ENCODE measurements at regions not wholly inside any gene's neighbourhood (a gene's known extent, or its start where the extent isn't known, plus 50 kb on each side); places are given as distances from the start of the nearest gene placed in this dataset.

DNA sequence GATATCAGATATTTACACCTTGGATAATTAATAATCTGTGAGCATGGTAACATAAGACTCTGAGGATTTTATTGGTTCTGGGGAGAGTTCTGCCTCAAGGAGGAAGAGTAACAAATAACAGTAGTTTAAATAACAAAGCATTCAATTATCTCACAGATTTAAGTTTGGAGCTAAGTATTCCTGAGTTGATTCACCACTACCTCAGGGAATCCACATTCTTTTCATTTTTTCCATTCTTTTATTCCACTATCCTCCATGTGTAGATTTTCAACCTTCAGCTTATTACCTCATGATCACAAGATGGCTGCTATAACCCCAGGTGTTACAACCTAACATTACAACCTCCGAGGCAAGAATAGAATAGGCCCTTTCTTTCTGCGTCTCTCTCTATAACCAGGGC lies 252.2 kb upstream of the TOX3 start:
- no peak for TF ChIP-seq CBX2 (IDR thresholded peaks at IDR 0.05; ENCODE audit: borderline replicate concordance, low read depth)
- no peak for TF ChIP-seq TFCP2L1 (CRISPR knock-in tag; IDR thresholded peaks at IDR 0.05)
- TF ChIP-seq, protein P1, sequence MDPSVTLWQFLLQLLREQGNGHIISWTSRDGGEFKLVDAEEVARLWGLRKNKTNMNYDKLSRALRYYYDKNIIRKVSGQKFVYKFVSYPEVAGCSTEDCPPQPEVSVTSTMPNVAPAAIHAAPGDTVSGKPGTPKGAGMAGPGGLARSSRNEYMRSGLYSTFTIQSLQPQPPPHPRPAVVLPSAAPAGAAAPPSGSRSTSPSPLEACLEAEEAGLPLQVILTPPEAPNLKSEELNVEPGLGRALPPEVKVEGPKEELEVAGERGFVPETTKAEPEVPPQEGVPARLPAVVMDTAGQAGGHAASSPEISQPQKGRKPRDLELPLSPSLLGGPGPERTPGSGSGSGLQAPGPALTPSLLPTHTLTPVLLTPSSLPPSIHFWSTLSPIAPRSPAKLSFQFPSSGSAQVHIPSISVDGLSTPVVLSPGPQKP (IDR thresholded peaks at IDR 0.05; ENCODE audit: low read depth, low read length) = no peak
- no peak for TF ChIP-seq HDAC2 (IDR thresholded peaks at IDR 0.05)
- no peak for TF ChIP-seq JUN (IDR thresholded peaks at IDR 0.05)
- no peak for TF ChIP-seq FOSB (CRISPR knock-in tag; IDR thresholded peaks at IDR 0.05)
- TF ChIP-seq ZFP36 (IDR thresholded peaks at IDR 0.05; ENCODE audit: borderline replicate concordance, partially characterized antibody) = no peak
- TF ChIP-seq, protein P2, sequence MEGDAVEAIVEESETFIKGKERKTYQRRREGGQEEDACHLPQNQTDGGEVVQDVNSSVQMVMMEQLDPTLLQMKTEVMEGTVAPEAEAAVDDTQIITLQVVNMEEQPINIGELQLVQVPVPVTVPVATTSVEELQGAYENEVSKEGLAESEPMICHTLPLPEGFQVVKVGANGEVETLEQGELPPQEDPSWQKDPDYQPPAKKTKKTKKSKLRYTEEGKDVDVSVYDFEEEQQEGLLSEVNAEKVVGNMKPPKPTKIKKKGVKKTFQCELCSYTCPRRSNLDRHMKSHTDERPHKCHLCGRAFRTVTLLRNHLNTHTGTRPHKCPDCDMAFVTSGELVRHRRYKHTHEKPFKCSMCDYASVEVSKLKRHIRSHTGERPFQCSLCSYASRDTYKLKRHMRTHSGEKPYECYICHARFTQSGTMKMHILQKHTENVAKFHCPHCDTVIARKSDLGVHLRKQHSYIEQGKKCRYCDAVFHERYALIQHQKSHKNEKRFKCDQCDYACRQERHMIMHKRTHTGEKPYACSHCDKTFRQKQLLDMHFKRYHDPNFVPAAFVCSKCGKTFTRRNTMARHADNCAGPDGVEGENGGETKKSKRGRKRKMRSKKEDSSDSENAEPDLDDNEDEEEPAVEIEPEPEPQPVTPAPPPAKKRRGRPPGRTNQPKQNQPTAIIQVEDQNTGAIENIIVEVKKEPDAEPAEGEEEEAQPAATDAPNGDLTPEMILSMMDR (IDR thresholded peaks at IDR 0.05) = no peak
- TF ChIP-seq ZNF302 (CRISPR knock-in tag; IDR thresholded peaks at IDR 0.05) = no peak
- TF ChIP-seq FOSL2 (IDR thresholded peaks at IDR 0.05) = no peak
- TF ChIP-seq FOSL2 (CRISPR knock-in tag; IDR thresholded peaks at IDR 0.05) = no peak
- TF ChIP-seq HOXB13 (CRISPR knock-in tag; IDR thresholded peaks at IDR 0.05; ENCODE audit: low read depth) = no peak
- TF ChIP-seq, protein P3, sequence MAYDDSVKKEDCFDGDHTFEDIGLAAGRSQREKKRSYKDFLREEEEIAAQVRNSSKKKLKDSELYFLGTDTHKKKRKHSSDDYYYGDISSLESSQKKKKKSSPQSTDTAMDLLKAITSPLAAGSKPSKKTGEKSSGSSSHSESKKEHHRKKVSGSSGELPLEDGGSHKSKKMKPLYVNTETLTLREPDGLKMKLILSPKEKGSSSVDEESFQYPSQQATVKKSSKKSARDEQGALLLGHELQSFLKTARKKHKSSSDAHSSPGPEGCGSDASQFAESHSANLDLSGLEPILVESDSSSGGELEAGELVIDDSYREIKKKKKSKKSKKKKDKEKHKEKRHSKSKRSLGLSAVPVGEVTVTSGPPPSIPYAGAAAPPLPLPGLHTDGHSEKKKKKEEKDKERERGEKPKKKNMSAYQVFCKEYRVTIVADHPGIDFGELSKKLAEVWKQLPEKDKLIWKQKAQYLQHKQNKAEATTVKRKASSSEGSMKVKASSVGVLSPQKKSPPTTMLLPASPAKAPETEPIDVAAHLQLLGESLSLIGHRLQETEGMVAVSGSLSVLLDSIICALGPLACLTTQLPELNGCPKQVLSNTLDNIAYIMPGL (CRISPR knock-in tag; IDR thresholded peaks at IDR 0.05; ENCODE audit: borderline replicate concordance) = no peak
- TF ChIP-seq, protein P4, sequence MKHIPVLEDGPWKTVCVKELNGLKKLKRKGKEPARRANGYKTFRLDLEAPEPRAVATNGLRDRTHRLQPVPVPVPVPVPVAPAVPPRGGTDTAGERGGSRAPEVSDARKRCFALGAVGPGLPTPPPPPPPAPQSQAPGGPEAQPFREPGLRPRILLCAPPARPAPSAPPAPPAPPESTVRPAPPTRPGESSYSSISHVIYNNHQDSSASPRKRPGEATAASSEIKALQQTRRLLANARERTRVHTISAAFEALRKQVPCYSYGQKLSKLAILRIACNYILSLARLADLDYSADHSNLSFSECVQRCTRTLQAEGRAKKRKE (CRISPR knock-in tag; IDR thresholded peaks at IDR 0.05; ENCODE audit: low read depth) = no peak
- TF ChIP-seq RAD21 (conservative IDR thresholded peaks at IDR 0.05 in 1 of 2, IDR thresholded peaks at IDR 0.05 in 1 of 2) = no peak
- TF ChIP-seq CEBPB (IDR thresholded peaks at IDR 0.05) = no peak
- no peaks in the 10 kb centered on the region for H3K9me3 ChIP-seq
- no peak overlapping the region for H3K27ac ChIP-seq
- ChIA-PET POLR2A (no interaction called here), CTCF (no interaction called here)
- DNase-seq (ENCODE audit: low read depth in 1 of 2, low spot score in 1 of 2) (no peak), ATAC-seq (no peak), FAIRE-seq (no peak)
- no peaks in the 10 kb centered on the region for H3K4me1 ChIP-seq
- 6% methylated on average over 2 of the region's 2 CpGs for WGBS (ENCODE audit: missing lambda C conversion rate)
- H3K4me2 ChIP-seq = no peak overlapping the region
- no peak overlapping the region for H3K4me3 ChIP-seq

DNA sequence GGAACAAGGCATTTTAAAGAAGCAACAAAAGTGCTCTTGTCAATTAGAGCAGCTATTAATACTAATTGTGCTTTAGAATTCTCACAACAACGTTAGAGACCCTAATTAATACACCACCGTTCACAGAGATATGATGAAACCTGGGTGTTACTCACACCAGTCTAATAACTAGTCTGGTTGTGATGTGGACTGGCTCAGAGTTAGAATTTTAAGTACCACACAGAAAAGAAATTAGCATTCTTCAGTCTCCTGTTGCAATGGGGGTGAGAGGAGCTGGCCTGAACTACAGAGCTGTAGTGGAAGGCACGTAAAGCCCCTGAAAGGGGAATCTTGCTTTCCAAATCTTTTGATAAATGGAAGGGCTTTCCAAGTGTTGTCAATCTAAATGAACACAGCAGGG lies 240.8 kb upstream of the TOX3 start:
- POLR2A ChIA-PET = no interaction called here
- no peak overlapping the region for H3K27ac ChIP-seq
- H3K4me2 ChIP-seq = no peak overlapping the region
- H3K4me3 ChIP-seq = no peak overlapping the region
- CTCF ChIA-PET = no interaction called here
- H3K4me1 ChIP-seq = no peaks in the 10 kb centered on the region
- 19% methylated on average over 3 of the region's 3 CpGs for WGBS (ENCODE audit: missing lambda C conversion rate)
- ATAC-seq (no peak), DNase-seq (ENCODE audit: low read depth in 1 of 2, low spot score in 1 of 2) (no peak), FAIRE-seq (no peak)
- H3K9me3 ChIP-seq = no peaks in the 10 kb centered on the region
- TF ChIP-seq ZFP36 (IDR thresholded peaks at IDR 0.05; ENCODE audit: borderline replicate concordance, partially characterized antibody) (no peak), ZC3H11A (IDR thresholded peaks at IDR 0.05) (no peak), RARB (CRISPR knock-in tag; IDR thresholded peaks at IDR 0.05) (no peak), HEYL (CRISPR knock-in tag; IDR thresholded peaks at IDR 0.05) (no peak), RFX5 (IDR thresholded peaks at IDR 0.05) (no peak), KDM5A (IDR thresholded peaks at IDR 0.05) (no peak), SREBF2 (IDR thresholded peaks at IDR 0.05) (no peak), MYC (IDR thresholded peaks at IDR 0.05; ENCODE audit: borderline replicate concordance, low read length) (no peak), CHD2 (IDR thresholded peaks at IDR 0.05; ENCODE audit: low read length, partially characterized antibody) (no peak), FOXS1 (CRISPR knock-in tag; IDR thresholded peaks at IDR 0.05) (no peak), CHD4 (IDR thresholded peaks at IDR 0.05; ENCODE audit: borderline replicate concordance) (no peak)
- TF ChIP-seq, protein P3 (CRISPR knock-in tag; IDR thresholded peaks at IDR 0.05; ENCODE audit: borderline replicate concordance) = no peak
- TF ChIP-seq, protein P1 (IDR thresholded peaks at IDR 0.05; ENCODE audit: low read depth, low read length) = no peak
- TF ChIP-seq, protein P5, sequence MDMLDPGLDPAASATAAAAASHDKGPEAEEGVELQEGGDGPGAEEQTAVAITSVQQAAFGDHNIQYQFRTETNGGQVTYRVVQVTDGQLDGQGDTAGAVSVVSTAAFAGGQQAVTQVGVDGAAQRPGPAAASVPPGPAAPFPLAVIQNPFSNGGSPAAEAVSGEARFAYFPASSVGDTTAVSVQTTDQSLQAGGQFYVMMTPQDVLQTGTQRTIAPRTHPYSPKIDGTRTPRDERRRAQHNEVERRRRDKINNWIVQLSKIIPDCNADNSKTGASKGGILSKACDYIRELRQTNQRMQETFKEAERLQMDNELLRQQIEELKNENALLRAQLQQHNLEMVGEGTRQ (IDR thresholded peaks at IDR 0.05) = no peak
- TF ChIP-seq, protein P6, sequence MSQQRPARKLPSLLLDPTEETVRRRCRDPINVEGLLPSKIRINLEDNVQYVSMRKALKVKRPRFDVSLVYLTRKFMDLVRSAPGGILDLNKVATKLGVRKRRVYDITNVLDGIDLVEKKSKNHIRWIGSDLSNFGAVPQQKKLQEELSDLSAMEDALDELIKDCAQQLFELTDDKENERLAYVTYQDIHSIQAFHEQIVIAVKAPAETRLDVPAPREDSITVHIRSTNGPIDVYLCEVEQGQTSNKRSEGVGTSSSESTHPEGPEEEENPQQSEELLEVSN (IDR thresholded peaks at IDR 0.05; ENCODE audit: borderline replicate concordance, low read depth) = no peak

Data from A549 (cell line).